ENCODE measurements at regions not wholly inside any gene's neighbourhood (a gene's known extent, or its start where the extent isn't known, plus 50 kb on each side); places are given as distances from the start of the nearest gene placed in this dataset.
A peak's percentile ranks its signal among the peaks of the same experiment; 100 is the strongest.

DNA sequence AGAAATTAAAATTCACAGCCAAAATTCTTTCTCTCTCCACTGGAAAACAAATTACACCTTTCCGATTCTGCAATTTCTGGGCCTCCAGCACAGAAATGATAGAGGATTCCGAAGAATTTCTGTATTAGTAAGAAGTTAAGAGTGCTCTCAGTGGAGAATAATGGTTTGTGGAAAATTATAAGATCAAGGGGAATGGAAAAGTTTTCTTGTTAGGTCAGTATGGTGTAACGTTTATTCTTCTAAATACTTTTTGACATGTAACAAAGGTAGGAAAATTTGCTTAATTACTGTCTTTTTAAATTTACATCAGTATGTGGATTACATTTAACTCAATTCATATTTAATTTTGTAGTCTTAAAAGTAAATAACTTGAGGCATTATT is 288.3 kb upstream of the NFE2L3 start:
- intact Hi-C loops (cut with DNase I): loop anchor here (10.0 kb wide), 2 partner anchors 511 to 1231 kb away; partner anchors contain the start of gene HOXA1
- peaks cover 0 to 11% (median 0%) of the 10 kb centered on the region in 4 donors for H3K4me1 ChIP-seq

DNA sequence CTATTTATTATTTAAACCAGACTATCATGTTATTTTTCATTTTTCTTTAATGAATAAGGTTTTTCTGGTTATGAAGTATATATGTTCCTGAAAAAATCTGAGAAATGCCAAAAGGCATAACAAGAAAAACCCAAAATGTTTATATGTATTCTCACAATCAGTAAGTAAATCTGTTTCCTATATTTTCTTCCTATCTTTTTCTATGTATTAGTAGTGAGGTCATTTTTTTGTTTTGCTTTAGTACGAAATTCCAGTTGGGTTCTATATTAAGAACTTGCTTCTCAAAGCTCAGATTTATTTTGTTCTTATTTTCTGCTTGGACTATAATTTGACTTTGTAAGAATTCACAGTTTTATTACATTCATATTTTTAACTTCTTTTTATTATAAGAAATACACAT is 287.5 kb upstream of the NFE2L3 start:
- H3K27ac ChIP-seq: no peak overlapping the region
- intact Hi-C loops (cut with DNase I): loop anchor here (10.0 kb wide), 2 partner anchors 510 to 1230 kb away; partner anchors contain the start of gene HOXA1
- peak in 1 of 4 donors; percentile 7 for TF ChIP-seq POLR2AphosphoS5 (IDR thresholded peaks at IDR 0.05)
- TF ChIP-seq, protein P1, sequence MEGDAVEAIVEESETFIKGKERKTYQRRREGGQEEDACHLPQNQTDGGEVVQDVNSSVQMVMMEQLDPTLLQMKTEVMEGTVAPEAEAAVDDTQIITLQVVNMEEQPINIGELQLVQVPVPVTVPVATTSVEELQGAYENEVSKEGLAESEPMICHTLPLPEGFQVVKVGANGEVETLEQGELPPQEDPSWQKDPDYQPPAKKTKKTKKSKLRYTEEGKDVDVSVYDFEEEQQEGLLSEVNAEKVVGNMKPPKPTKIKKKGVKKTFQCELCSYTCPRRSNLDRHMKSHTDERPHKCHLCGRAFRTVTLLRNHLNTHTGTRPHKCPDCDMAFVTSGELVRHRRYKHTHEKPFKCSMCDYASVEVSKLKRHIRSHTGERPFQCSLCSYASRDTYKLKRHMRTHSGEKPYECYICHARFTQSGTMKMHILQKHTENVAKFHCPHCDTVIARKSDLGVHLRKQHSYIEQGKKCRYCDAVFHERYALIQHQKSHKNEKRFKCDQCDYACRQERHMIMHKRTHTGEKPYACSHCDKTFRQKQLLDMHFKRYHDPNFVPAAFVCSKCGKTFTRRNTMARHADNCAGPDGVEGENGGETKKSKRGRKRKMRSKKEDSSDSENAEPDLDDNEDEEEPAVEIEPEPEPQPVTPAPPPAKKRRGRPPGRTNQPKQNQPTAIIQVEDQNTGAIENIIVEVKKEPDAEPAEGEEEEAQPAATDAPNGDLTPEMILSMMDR (IDR thresholded peaks at IDR 0.05): no peak
- TF ChIP-seq POLR2A (IDR thresholded peaks at IDR 0.05): no peak
- TF ChIP-seq EP300 (IDR thresholded peaks at IDR 0.05): no peak
- peaks cover 22 to 100% (median 91%) of the 10 kb centered on the region in 3 donors for H3K27me3 ChIP-seq
- H3K4me1 ChIP-seq: peaks cover 0 to 11% (median 0%) of the 10 kb centered on the region in 4 donors
- DNase-seq: no peak
- H3K36me3 ChIP-seq: no peaks in the 10 kb centered on the region
- H3K9me3 ChIP-seq: peaks cover 0 to 12% (median under 1%) of the 10 kb centered on the region in 4 donors
- WGBS, 2 donors: 35 to 50% methylated on average over 1 of the region's 1 CpG
- H3K4me3 ChIP-seq: no peak overlapping the region

More for the DNA sequence above, 288.3 kb upstream of the NFE2L3 start:
- Histone ChIP-seq H3K36me3 (no peaks in the 10 kb centered on the region), H3K4me3 (no peak overlapping the region), H3K27me3 (peaks cover 22 to 100% (median 94%) of the 10 kb centered on the region in 3 donors), H3K27ac (no peak overlapping the region), H3K9me3 (peaks cover 0 to 12% (median under 1%) of the 10 kb centered on the region in 4 donors)
- WGBS, 2 donors: 17 to 23% methylated on average over 3 of the region's 3 CpGs
- DNase-seq: no peak
- TF ChIP-seq POLR2A (IDR thresholded peaks at IDR 0.05) (no peak), POLR2AphosphoS5 (IDR thresholded peaks at IDR 0.05) (peak in 1 of 4 donors; percentile 10)

DNA sequence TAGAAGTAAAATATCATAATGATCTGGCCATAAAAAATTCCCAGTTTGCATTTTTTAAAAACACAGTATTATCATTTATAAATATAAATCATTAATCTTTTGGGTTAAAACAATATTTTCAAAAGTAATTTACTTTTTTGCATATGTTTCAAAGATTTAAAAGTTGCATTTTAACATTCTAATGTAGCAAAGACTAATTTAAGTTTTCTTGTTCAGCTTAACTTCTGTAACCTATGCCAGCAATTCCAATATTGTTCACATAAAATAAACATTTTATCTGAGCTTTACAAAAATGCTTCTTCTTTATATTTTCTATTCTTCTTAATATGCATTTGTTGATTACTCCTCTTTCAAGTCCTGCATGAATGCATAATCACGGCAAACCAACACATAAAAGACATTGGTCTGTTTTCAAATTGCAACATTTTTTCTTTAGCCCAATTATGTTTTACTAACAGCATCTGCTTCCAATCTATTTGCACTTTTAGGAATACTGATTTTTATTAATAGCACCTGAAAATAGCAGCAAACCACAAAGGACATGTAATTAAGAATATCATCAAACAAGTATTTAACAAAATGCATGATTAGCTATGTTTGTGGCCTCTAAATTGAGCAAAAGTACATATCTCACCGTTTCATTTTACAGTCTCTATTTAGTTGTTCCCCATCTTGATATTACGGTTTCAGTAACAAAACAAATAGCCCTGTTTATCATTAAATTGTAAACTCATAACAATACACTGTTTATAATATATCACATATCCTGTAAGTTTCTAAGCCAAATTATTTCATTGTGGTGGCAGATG is 286.9 kb upstream of the NFE2L3 start:
- peaks cover 0 to 12% (median under 1%) of the 10 kb centered on the region in 4 donors for H3K9me3 ChIP-seq
- DNase-seq: no peak
- no peaks in the 10 kb centered on the region for H3K36me3 ChIP-seq
- H3K4me3 ChIP-seq: no peak overlapping the region
- 13 to 34% methylated on average over 3 of the region's 3 CpGs for WGBS, 2 donors
- intact Hi-C loops (cut with DNase I): loop anchor here (10.0 kb wide), 2 partner anchors 510 to 1230 kb away; partner anchors contain the start of gene HOXA1
- H3K27me3 ChIP-seq: peaks cover 21 to 95% (median 87%) of the 10 kb centered on the region in 3 donors
- H3K4me1 ChIP-seq: peaks cover 0 to 11% (median 0%) of the 10 kb centered on the region in 4 donors
- TF ChIP-seq POLR2AphosphoS5 (IDR thresholded peaks at IDR 0.05) (peak in 3 of 4 donors; percentile 16 to 31 (median 24)), POLR2A (IDR thresholded peaks at IDR 0.05) (no peak)
- no peak overlapping the region for H3K27ac ChIP-seq

DNA sequence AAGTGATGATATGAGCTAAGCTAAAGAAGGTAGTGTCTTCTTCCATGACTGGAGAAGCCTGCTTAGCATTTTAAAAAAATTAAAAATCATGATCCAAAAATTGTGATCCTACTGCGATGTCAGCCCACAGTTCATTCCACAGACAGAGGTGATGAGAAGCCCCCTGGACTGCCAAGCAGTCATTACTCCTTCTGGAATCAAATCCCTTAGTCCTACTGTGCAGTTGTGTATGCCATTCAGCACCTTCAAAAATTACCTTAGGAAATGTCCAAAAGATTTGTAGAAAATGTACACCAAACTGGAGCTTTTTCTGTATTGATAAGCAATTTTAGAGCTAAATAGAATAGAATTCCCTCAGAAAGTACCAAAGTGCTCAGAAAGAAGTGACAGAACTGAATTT is 283.5 kb upstream of the NFE2L3 start:
- DNase-seq: no peak
- Histone ChIP-seq H3K4me1 (no peaks in the 10 kb centered on the region), H3K27ac (no peak overlapping the region), H3K36me3 (no peaks in the 10 kb centered on the region), H3K9me3 (peaks cover 0 to 2% (median 0%) of the 10 kb centered on the region in 4 donors), H3K4me3 (no peak overlapping the region), H3K27me3 (peaks cover 14 to 75% (median 54%) of the 10 kb centered on the region in 3 donors)
- TF ChIP-seq POLR2A (IDR thresholded peaks at IDR 0.05) (no peak), EP300 (IDR thresholded peaks at IDR 0.05) (no peak), POLR2AphosphoS5 (IDR thresholded peaks at IDR 0.05) (no peak)
- TF ChIP-seq, protein P1 (IDR thresholded peaks at IDR 0.05): no peak
- intact Hi-C loops (cut with DNase I): loop anchor here (10.0 kb wide), 2 partner anchors 506 to 1226 kb away; partner anchors contain the start of gene HOXA1
- WGBS, 2 donors: 92 to 93% methylated on average over 1 of the region's 1 CpG

DNA sequence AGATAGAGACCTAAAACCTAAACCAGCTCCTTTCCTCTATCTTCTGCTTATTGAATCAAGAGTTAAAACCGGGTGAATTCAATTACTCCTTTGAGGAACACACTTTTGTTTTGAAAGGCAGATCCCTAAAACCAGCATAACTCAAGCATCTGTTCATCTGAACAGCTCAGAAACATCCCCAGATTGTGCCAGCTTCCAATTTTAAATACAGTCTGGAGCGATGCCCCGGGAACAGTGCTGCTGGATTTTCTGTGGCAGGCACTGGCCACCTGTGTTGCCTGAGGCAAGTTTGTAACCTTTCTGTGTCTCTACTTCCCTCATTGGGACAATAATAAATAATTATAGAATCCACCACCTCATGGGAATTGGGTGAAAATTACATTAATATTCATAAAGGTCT is 281.4 kb upstream of the NFE2L3 start:
- Histone ChIP-seq H3K27me3 (peaks cover 4 to 61% (median 33%) of the 10 kb centered on the region in 3 donors), H3K36me3 (no peaks in the 10 kb centered on the region), H3K27ac (no peak overlapping the region), H3K4me3 (no peak overlapping the region), H3K9me3 (no peaks in the 10 kb centered on the region), H3K4me1 (no peaks in the 10 kb centered on the region)
- WGBS, 2 donors: 87 to 92% methylated on average over 3 of the region's 3 CpGs
- intact Hi-C loops (cut with DNase I): no loop called here
- TF ChIP-seq, protein P1 (IDR thresholded peaks at IDR 0.05): no peak
- no peak for TF ChIP-seq POLR2A (IDR thresholded peaks at IDR 0.05)
- no peak for TF ChIP-seq POLR2AphosphoS5 (IDR thresholded peaks at IDR 0.05)
- TF ChIP-seq EP300 (IDR thresholded peaks at IDR 0.05): no peak
- no peak for DNase-seq

All from sigmoid colon (tissue), 6 donors.